ENCODE measurements at regions not wholly inside any gene's neighbourhood (a gene's known extent, or its start where the extent isn't known, plus 50 kb on each side); places are given as distances from the start of the nearest gene placed in this dataset.

- Mint-ChIP-seq H3K27me3 (ENCODE audit: low read depth in 3 of 3) (peaks cover 0 to 6% (median 3%) of the 10 kb centered on the region in 3 donors), H3K4me3 (no peak overlapping the region), H3K4me1 (no peaks in the 10 kb centered on the region), H3K27ac (no peak overlapping the region), H3K9me3 (no peaks in the 10 kb centered on the region), H3K36me3 (no peaks in the 10 kb centered on the region)
- Histone ChIP-seq H3K27ac (ENCODE audit: low read depth in 1 of 2, low read length in 2 of 2) (no peak overlapping the region), H3K79me2 (ENCODE audit: insufficient read depth, low read length) (no peaks in the 10 kb centered on the region), H3K36me3 (replicated peaks in 1 of 2; ENCODE audit: control insufficient read depth in 1 of 2, insufficient read depth in 2 of 2, low read length in 2 of 2) (no peaks in the 10 kb centered on the region), H3K9ac (ENCODE audit: insufficient read depth, low read length, poor library complexity, severe bottlenecking) (no peak overlapping the region), H2AFZ (ENCODE audit: insufficient read depth, low read depth, low read length, poor library complexity, severe bottlenecking) (no peak overlapping the region), H3K27me3 (ENCODE audit: control insufficient read depth in 2 of 2, insufficient read depth in 2 of 2, low read length in 2 of 2) (no peaks in the 10 kb centered on the region), H3K4me2 (replicated peaks; ENCODE audit: extremely low read depth, low read length, poor library complexity, severe bottlenecking) (no peak overlapping the region), H4K20me1 (ENCODE audit: insufficient read depth, low read length) (no peaks in the 10 kb centered on the region), H3K4me3 (replicated peaks in 1 of 3; ENCODE audit: low read depth in 2 of 3, low read length in 3 of 3) (no peak overlapping the region), H3K4me1 (ENCODE audit: control insufficient read depth in 1 of 2, insufficient read depth in 2 of 2, low read length in 2 of 2) (no peaks in the 10 kb centered on the region), H3K9me3 (replicated peaks in 1 of 2; ENCODE audit: control insufficient read depth in 1 of 2, insufficient read depth in 1 of 2, low read length in 2 of 2) (no peaks in the 10 kb centered on the region)
- no peak for DNase-seq
- 50% methylated on average over 1 of the region's 1 CpG for WGBS (ENCODE audit: insufficient coverage)
- no peak for TF ChIP-seq CTCF (IDR thresholded peaks at IDR 0.05)
- intact Hi-C loops (cut with micrococcal nuclease), result no loop called here
Observed at GRCh38 chr5:168209244-168209995, 82.0 kb upstream of the WWC1 start.

- Mint-ChIP-seq H3K9me3 (no peaks in the 10 kb centered on the region), H3K4me1 (no peaks in the 10 kb centered on the region), H3K27me3 (ENCODE audit: low read depth in 3 of 3) (peaks cover 0 to 3% (median 3%) of the 10 kb centered on the region in 3 donors), H3K4me3 (no peak overlapping the region), H3K36me3 (no peaks in the 10 kb centered on the region), H3K27ac (peak overlapping the region in 1 of 7 donors; percentile 41)
- H3K27ac ChIP-seq (ENCODE audit: low read depth in 1 of 2, low read length in 2 of 2), result no peak overlapping the region
- WGBS (ENCODE audit: insufficient coverage), result 92% methylated on average over 1 of the region's 3 CpGs
- H3K9ac ChIP-seq (ENCODE audit: insufficient read depth, low read length, poor library complexity, severe bottlenecking), result no peak overlapping the region
- H3K9me3 ChIP-seq (replicated peaks in 1 of 2; ENCODE audit: control insufficient read depth in 1 of 2, insufficient read depth in 1 of 2, low read length in 2 of 2), result no peaks in the 10 kb centered on the region
- H3K4me1 ChIP-seq (ENCODE audit: control insufficient read depth in 1 of 2, insufficient read depth in 2 of 2, low read length in 2 of 2), result no peaks in the 10 kb centered on the region
- no peaks in the 10 kb centered on the region for H3K27me3 ChIP-seq (ENCODE audit: control insufficient read depth in 2 of 2, insufficient read depth in 2 of 2, low read length in 2 of 2)
- H3K79me2 ChIP-seq (ENCODE audit: insufficient read depth, low read length), result no peaks in the 10 kb centered on the region
- intact Hi-C loops (cut with micrococcal nuclease), result loop anchor here in 1 of 2 donors (10.0 kb wide), 1 partner anchor 95 kb away; no protein-coding TSS in a partner anchor
- no peak overlapping the region for H3K4me3 ChIP-seq (replicated peaks in 1 of 3; ENCODE audit: low read depth in 2 of 3, low read length in 3 of 3)
- no peak for TF ChIP-seq CTCF (IDR thresholded peaks at IDR 0.05)
- no peaks in the 10 kb centered on the region for H4K20me1 ChIP-seq (ENCODE audit: insufficient read depth, low read length)
- DNase-seq, result no peak
- H3K4me2 ChIP-seq (replicated peaks; ENCODE audit: extremely low read depth, low read length, poor library complexity, severe bottlenecking), result no peak overlapping the region
- no peaks in the 10 kb centered on the region for H3K36me3 ChIP-seq (replicated peaks in 1 of 2; ENCODE audit: control insufficient read depth in 1 of 2, insufficient read depth in 2 of 2, low read length in 2 of 2)
- H2AFZ ChIP-seq (ENCODE audit: insufficient read depth, low read depth, low read length, poor library complexity, severe bottlenecking), result no peak overlapping the region
Observed at GRCh38 chr5:168209997-168210396, 81.4 kb upstream of the WWC1 start.

Measured in CD14-positive monocyte (primary cell).